ENCODE measurements at regions not wholly inside any gene's neighbourhood (a gene's known extent, or its start where the extent isn't known, plus 50 kb on each side); places are given as distances from the start of the nearest gene placed in this dataset.

GRCh38 chr3:162143180-162143579, 646.6 kb downstream of the OTOL1 start:
- no peak overlapping the region for H3K4me3 ChIP-seq (replicated peaks in 1 of 3; ENCODE audit: insufficient read depth in 1 of 3, low read depth in 2 of 3, low read length in 3 of 3)
- DNase-seq (ENCODE audit: low spot score) (no peak), FAIRE-seq (no peak), ATAC-seq (no peak)
- H3K4me2 ChIP-seq (ENCODE audit: low read depth, low read length), result no peak overlapping the region
- no peaks in the 10 kb centered on the region for H3K27me3 ChIP-seq (ENCODE audit: control insufficient read depth in 1 of 2, insufficient read depth in 2 of 2, low read length in 2 of 2)
- CTCF ChIA-PET (ENCODE audit: low intra/inter-chr PET ratio, low total read pairs), result no interaction called here
- TF ChIP-seq ZFP62 (CRISPR knock-in tag; IDR thresholded peaks at IDR 0.05), result no peak
- TF ChIP-seq ETV6 (CRISPR knock-in tag; conservative IDR thresholded peaks at IDR 0.05), result no peak
- TF ChIP-seq ETV5 (CRISPR knock-in tag; IDR thresholded peaks at IDR 0.05; ENCODE audit: borderline replicate concordance), result no peak
- TF ChIP-seq KLF15 (CRISPR knock-in tag; IDR thresholded peaks at IDR 0.05; ENCODE audit: borderline replicate concordance), result no peak
- no peak for TF ChIP-seq MYNN (CRISPR knock-in tag; IDR thresholded peaks at IDR 0.05; ENCODE audit: low read depth)
- no peak for TF ChIP-seq ZNF619 (CRISPR knock-in tag; IDR thresholded peaks at IDR 0.05)
- no peak for TF ChIP-seq SMARCE1 (IDR thresholded peaks at IDR 0.05; ENCODE audit: borderline replicate concordance)
- no peak for TF ChIP-seq ARID2 (CRISPR knock-in tag; IDR thresholded peaks at IDR 0.05; ENCODE audit: borderline replicate concordance)
- no peak for TF ChIP-seq XBP1 (CRISPR knock-in tag; IDR thresholded peaks at IDR 0.05)
- no peak for TF ChIP-seq ARNT2 (CRISPR knock-in tag; IDR thresholded peaks at IDR 0.05; ENCODE audit: low read depth)
- TF ChIP-seq NR1H2 (CRISPR knock-in tag; IDR thresholded peaks at IDR 0.05; ENCODE audit: borderline replicate concordance, low read depth), result no peak
- no peak for TF ChIP-seq PLRG1 (conservative IDR thresholded peaks at IDR 0.05)
- no peaks in the 10 kb centered on the region for H4K20me1 ChIP-seq (ENCODE audit: insufficient read depth, low read length)
- in situ Hi-C loops (cut with HindIII; ENCODE audit: extremely low pct_ligation_motif_present, low pct_unique_long_range_greater_than_20kb), result no loop called here
- BruUV-seq (replicated peaks), result no TSS peak
- intact Hi-C loops (cut with micrococcal nuclease; ENCODE audit: unreplicated experiment), result no loop called here
- H3K9me3 ChIP-seq (ENCODE audit: low read length), result no peaks in the 10 kb centered on the region
- no peaks in the 10 kb centered on the region for H3K36me3 ChIP-seq (replicated peaks in 1 of 2; ENCODE audit: control insufficient read depth in 1 of 2, insufficient read depth in 2 of 2, low read length in 2 of 2)
- POLR2A ChIA-PET, result no interaction called here
- H3K4me1 ChIP-seq (ENCODE audit: insufficient read depth, low read length), result no peaks in the 10 kb centered on the region
- no peak overlapping the region for H3K27ac ChIP-seq (ENCODE audit: extremely low read length, insufficient read depth, low read length)
- no peak overlapping the region for H3K9ac ChIP-seq (ENCODE audit: insufficient read depth, low read depth, low read length)
- H2AFZ ChIP-seq (ENCODE audit: low read length), result no peak overlapping the region
- H3K79me2 ChIP-seq (ENCODE audit: insufficient read depth, low read length), result no peaks in the 10 kb centered on the region

- intact Hi-C loops (cut with micrococcal nuclease; ENCODE audit: unreplicated experiment), result no loop called here
- ATAC-seq (no peak), FAIRE-seq (no peak), DNase-seq (ENCODE audit: low spot score) (no peak)
- Histone ChIP-seq H3K27ac (ENCODE audit: extremely low read length, insufficient read depth, low read length) (no peak overlapping the region), H3K9ac (ENCODE audit: insufficient read depth, low read depth, low read length) (no peak overlapping the region), H3K9me3 (ENCODE audit: low read length) (no peaks in the 10 kb centered on the region), H2AFZ (ENCODE audit: low read length) (no peak overlapping the region), H3K36me3 (replicated peaks in 1 of 2; ENCODE audit: control insufficient read depth in 1 of 2, insufficient read depth in 2 of 2, low read length in 2 of 2) (no peaks in the 10 kb centered on the region), H3K4me2 (ENCODE audit: low read depth, low read length) (no peak overlapping the region), H3K4me3 (replicated peaks in 1 of 3; ENCODE audit: insufficient read depth in 1 of 3, low read depth in 2 of 3, low read length in 3 of 3) (no peak overlapping the region), H3K27me3 (ENCODE audit: control insufficient read depth in 1 of 2, insufficient read depth in 2 of 2, low read length in 2 of 2) (no peaks in the 10 kb centered on the region), H4K20me1 (ENCODE audit: insufficient read depth, low read length) (no peaks in the 10 kb centered on the region), H3K79me2 (ENCODE audit: insufficient read depth, low read length) (no peaks in the 10 kb centered on the region), H3K4me1 (ENCODE audit: insufficient read depth, low read length) (peaks cover 5% of the 10 kb centered on the region; the same call in 1 of the 2 replicates)
- in situ Hi-C loops (cut with HindIII; ENCODE audit: extremely low pct_ligation_motif_present, low pct_unique_long_range_greater_than_20kb), result no loop called here
- WGBS (ENCODE audit: low lambda C conversion rate), result 0% methylated on average over 1 of the region's 1 CpG
- CTCF ChIA-PET (ENCODE audit: low intra/inter-chr PET ratio, low total read pairs), result no interaction called here
- no TSS peak for BruUV-seq (replicated peaks)
- TF ChIP-seq SMARCE1 (IDR thresholded peaks at IDR 0.05; ENCODE audit: borderline replicate concordance) (no peak), GATAD2A (CRISPR knock-in tag; IDR thresholded peaks at IDR 0.05) (no peak), MIER3 (CRISPR knock-in tag; IDR thresholded peaks at IDR 0.05; ENCODE audit: borderline replicate concordance) (no peak), ZSCAN29 (CRISPR knock-in tag; conservative IDR thresholded peaks at IDR 0.05) (no peak)
- POLR2A ChIA-PET, result no interaction called here
These were observed 651.4 kb downstream of the OTOL1 start for GRCh38 chr3:162147996-162148395.

Data from HepG2 (cell line).